ENCODE measurements at regions not wholly inside any gene's neighbourhood (a gene's known extent, or its start where the extent isn't known, plus 50 kb on each side); places are given as distances from the start of the nearest gene placed in this dataset.

- Histone ChIP-seq H3K4me3 (ENCODE audit: low read length) (no peak overlapping the region), H3K9me3 (ENCODE audit: low read length) (no peaks in the 10 kb centered on the region), H3K36me3 (ENCODE audit: insufficient read depth, low read length) (no peaks in the 10 kb centered on the region), H3K4me1 (ENCODE audit: insufficient read depth, low read length) (no peaks in the 10 kb centered on the region), H3K27me3 (ENCODE audit: insufficient read depth, low read length) (no peaks in the 10 kb centered on the region), H2AFZ (ENCODE audit: low read depth, low read length) (no peak overlapping the region)
Measured at GRCh38 chr22:49255741-49256318, 571.8 kb downstream of the BRD1 start.

GRCh38 chr22:49255154-49255553 lies 572.5 kb downstream of the BRD1 start:
- no peaks in the 10 kb centered on the region for H3K4me1 ChIP-seq (ENCODE audit: insufficient read depth, low read length)
- no peaks in the 10 kb centered on the region for H3K36me3 ChIP-seq (ENCODE audit: insufficient read depth, low read length)
- H2AFZ ChIP-seq (ENCODE audit: low read depth, low read length): no peak overlapping the region
- no peak overlapping the region for H3K4me3 ChIP-seq (ENCODE audit: low read length)
- H3K27me3 ChIP-seq (ENCODE audit: insufficient read depth, low read length): no peaks in the 10 kb centered on the region
- H3K9me3 ChIP-seq (ENCODE audit: low read length): no peaks in the 10 kb centered on the region

- no peaks in the 10 kb centered on the region for H3K36me3 ChIP-seq (ENCODE audit: insufficient read depth, low read length)
Measured at GRCh38 chr22:49253656-49254055, 574.0 kb downstream of the BRD1 start.

DNA sequence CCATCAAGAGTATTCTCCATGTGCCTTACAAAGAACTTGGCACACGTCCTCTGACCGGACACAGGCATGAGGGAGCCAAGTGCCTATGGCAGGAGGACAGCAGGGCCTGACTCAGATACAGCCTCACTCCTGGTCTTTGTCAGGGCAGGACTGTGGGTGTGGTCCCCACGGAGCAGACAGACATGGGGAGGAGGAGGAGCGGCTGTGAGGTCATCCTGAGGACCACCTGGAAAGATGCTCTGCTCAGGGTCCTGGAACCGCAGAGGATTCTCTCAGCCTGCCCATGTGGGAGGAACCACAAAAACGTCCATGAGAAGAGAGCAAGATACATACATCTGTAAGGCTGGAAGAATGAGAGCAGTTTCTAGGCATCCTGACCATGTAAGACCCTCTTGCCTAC lies 576.3 kb downstream of the BRD1 start:
- H2AFZ ChIP-seq (ENCODE audit: low read depth, low read length): no peak overlapping the region
- no peaks in the 10 kb centered on the region for H3K27me3 ChIP-seq (ENCODE audit: insufficient read depth, low read length)
- H3K4me1 ChIP-seq (ENCODE audit: insufficient read depth, low read length): no peaks in the 10 kb centered on the region
- H3K4me3 ChIP-seq (ENCODE audit: low read length): no peak overlapping the region
- H3K9me3 ChIP-seq (ENCODE audit: low read length): no peaks in the 10 kb centered on the region
- H3K36me3 ChIP-seq (ENCODE audit: insufficient read depth, low read length): no peaks in the 10 kb centered on the region

More at GRCh38 chr22:49253656-49254055, 574.0 kb downstream of the BRD1 start:
- Histone ChIP-seq H3K4me1 (ENCODE audit: insufficient read depth, low read length) (no peaks in the 10 kb centered on the region), H2AFZ (ENCODE audit: low read depth, low read length) (no peak overlapping the region), H3K9me3 (ENCODE audit: low read length) (no peaks in the 10 kb centered on the region), H3K4me3 (ENCODE audit: low read length) (no peak overlapping the region), H3K27me3 (ENCODE audit: insufficient read depth, low read length) (no peaks in the 10 kb centered on the region)

GRCh38 chr22:49247194-49247924 lies 580.3 kb downstream of the BRD1 start:
- Histone ChIP-seq H3K9me3 (ENCODE audit: low read length) (no peaks in the 10 kb centered on the region), H3K4me1 (ENCODE audit: insufficient read depth, low read length) (no peaks in the 10 kb centered on the region), H3K4me3 (ENCODE audit: low read length) (no peak overlapping the region), H3K27me3 (ENCODE audit: insufficient read depth, low read length) (no peaks in the 10 kb centered on the region), H2AFZ (ENCODE audit: low read depth, low read length) (no peak overlapping the region), H3K36me3 (ENCODE audit: insufficient read depth, low read length) (no peaks in the 10 kb centered on the region)

- Histone ChIP-seq H3K9me3 (ENCODE audit: low read length) (no peaks in the 10 kb centered on the region), H3K36me3 (ENCODE audit: insufficient read depth, low read length) (no peaks in the 10 kb centered on the region), H3K27me3 (ENCODE audit: insufficient read depth, low read length) (peaks cover 5% of the 10 kb centered on the region), H3K4me3 (ENCODE audit: low read length) (no peak overlapping the region), H2AFZ (ENCODE audit: low read depth, low read length) (no peak overlapping the region), H3K4me1 (ENCODE audit: insufficient read depth, low read length) (no peaks in the 10 kb centered on the region)
Measured at GRCh38 chr22:49244466-49245420, 582.9 kb downstream of the BRD1 start.

DNA sequence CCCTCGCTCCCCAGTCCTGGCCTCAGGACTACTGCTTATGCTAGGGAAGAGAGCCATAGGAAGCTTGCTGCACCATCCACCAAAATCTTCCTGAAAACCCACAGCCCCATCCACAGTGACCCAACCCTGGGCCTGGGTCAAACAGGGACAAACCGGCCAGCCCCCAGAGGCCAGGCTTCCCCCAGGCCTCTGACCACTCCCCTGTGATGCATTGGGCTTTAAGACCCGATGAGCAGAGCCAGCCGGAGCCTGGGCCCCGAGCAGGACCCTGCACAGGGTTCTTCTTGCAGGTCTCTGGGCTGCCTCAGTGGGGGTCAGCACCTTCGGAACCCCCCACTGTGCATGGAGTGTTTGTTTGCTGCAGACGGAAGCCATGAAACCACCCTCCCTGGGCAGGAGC lies 583.7 kb downstream of the BRD1 start:
- H3K4me1 ChIP-seq (ENCODE audit: insufficient read depth, low read length): no peaks in the 10 kb centered on the region
- no peaks in the 10 kb centered on the region for H3K9me3 ChIP-seq (ENCODE audit: low read length)

DNA sequence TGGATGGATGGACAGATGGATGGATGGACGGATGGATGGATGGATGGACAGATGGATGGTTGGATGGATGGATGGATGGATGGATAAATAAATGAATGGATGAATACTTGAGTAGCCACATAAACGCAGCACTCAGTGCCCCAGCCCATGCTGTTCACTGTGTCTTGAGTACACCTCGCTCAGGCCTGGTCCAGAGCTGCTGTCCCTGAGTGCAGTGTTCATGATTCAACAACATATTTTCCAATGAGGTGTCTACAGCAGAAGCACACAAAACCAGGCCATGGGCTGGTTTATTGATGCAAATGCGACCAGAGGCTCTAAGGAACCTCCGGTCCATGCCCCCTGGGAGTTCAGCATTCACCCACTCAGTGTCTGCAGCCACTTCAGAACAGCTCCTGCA lies 584.3 kb downstream of the BRD1 start:
- no peak overlapping the region for H2AFZ ChIP-seq (ENCODE audit: low read depth, low read length)
- H3K9me3 ChIP-seq (ENCODE audit: low read length): no peaks in the 10 kb centered on the region
- no peaks in the 10 kb centered on the region for H3K4me1 ChIP-seq (ENCODE audit: insufficient read depth, low read length)
- H3K36me3 ChIP-seq (ENCODE audit: insufficient read depth, low read length): no peaks in the 10 kb centered on the region
- no peak overlapping the region for H3K4me3 ChIP-seq (ENCODE audit: low read length)
- peaks cover 5% of the 10 kb centered on the region for H3K27me3 ChIP-seq (ENCODE audit: insufficient read depth, low read length)

More for the DNA sequence above, 583.7 kb downstream of the BRD1 start:
- H3K4me3 ChIP-seq (ENCODE audit: low read length): no peak overlapping the region
- no peaks in the 10 kb centered on the region for H3K36me3 ChIP-seq (ENCODE audit: insufficient read depth, low read length)
- H2AFZ ChIP-seq (ENCODE audit: low read depth, low read length): no peak overlapping the region
- peaks cover 5% of the 10 kb centered on the region for H3K27me3 ChIP-seq (ENCODE audit: insufficient read depth, low read length)

GRCh38 chr22:49242480-49242879 lies 585.2 kb downstream of the BRD1 start:
- no peak overlapping the region for H2AFZ ChIP-seq (ENCODE audit: low read depth, low read length)
- no peak overlapping the region for H3K4me3 ChIP-seq (ENCODE audit: low read length)
- H3K4me1 ChIP-seq (ENCODE audit: insufficient read depth, low read length): no peaks in the 10 kb centered on the region
- H3K9me3 ChIP-seq (ENCODE audit: low read length): no peaks in the 10 kb centered on the region
- no peaks in the 10 kb centered on the region for H3K36me3 ChIP-seq (ENCODE audit: insufficient read depth, low read length)
- H3K27me3 ChIP-seq (ENCODE audit: insufficient read depth, low read length): peaks cover 5% of the 10 kb centered on the region

DNA sequence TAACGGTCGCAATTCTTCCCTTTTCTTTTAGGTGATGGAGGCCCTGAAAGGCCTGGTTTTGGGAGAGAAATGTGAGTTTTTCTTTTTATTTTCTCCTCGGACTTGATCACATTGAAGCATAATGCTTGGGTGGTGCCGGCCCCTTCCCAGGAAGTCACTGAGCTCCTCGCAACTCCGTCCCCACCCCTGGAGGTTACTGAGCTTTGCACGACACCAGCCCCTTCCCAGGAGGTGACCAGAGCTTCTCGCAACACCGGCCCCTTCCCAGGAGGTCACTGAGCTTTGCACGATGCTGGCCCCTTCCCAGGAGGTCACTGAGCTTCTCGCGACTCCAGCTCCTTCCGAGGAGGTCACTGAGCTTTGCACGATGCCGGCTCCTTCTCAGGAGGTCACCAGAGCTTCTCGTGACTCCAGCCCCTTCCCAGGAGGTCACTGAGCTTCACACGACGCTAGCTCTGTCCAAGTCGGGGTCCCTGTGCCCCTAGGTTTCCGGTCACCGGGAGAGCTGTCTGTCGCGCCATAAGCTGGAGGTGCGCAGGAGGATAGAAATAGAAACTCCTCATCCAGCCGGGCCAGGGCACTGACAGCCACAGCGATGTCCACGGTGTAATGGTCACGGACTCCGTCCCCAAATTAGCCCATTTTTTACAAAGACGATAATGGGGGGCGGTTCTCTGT lies 586.4 kb downstream of the BRD1 start:
- no peak overlapping the region for H2AFZ ChIP-seq (ENCODE audit: low read depth, low read length)
- no peaks in the 10 kb centered on the region for H3K36me3 ChIP-seq (ENCODE audit: insufficient read depth, low read length)
- peaks cover 5% of the 10 kb centered on the region for H3K27me3 ChIP-seq (ENCODE audit: insufficient read depth, low read length)
- H3K4me1 ChIP-seq (ENCODE audit: insufficient read depth, low read length): no peaks in the 10 kb centered on the region
- no peak overlapping the region for H3K4me3 ChIP-seq (ENCODE audit: low read length)
- H3K9me3 ChIP-seq (ENCODE audit: low read length): no peaks in the 10 kb centered on the region

DNA sequence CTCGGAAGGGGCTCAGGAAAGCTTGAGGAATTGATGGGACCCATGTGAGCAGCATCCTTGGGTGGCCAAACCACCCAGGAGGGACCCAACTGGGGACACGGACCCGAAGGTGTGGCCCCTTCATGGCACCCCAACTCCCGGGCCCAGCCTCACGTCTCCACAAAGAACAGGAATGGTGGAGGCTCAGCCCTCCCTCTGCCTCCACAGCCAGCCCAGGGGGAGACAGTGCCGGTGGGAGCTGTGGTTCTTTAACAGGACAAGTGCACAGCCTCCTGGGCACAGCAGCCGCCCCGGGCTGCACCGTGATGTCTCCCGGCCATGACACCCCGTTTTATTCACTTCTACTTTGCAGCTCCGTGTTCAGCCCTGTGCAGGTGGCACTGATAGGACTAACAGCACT lies 587.2 kb downstream of the BRD1 start:
- Histone ChIP-seq H2AFZ (ENCODE audit: low read depth, low read length) (no peak overlapping the region), H3K36me3 (ENCODE audit: insufficient read depth, low read length) (no peaks in the 10 kb centered on the region), H3K4me1 (ENCODE audit: insufficient read depth, low read length) (no peaks in the 10 kb centered on the region), H3K4me3 (ENCODE audit: low read length) (no peak overlapping the region), H3K9me3 (ENCODE audit: low read length) (no peaks in the 10 kb centered on the region), H3K27me3 (ENCODE audit: insufficient read depth, low read length) (peaks cover 5% of the 10 kb centered on the region)

- Histone ChIP-seq H3K4me1 (ENCODE audit: insufficient read depth, low read length) (no peaks in the 10 kb centered on the region), H2AFZ (ENCODE audit: low read depth, low read length) (no peak overlapping the region), H3K4me3 (ENCODE audit: low read length) (no peak overlapping the region), H3K27me3 (ENCODE audit: insufficient read depth, low read length) (peaks cover 5% of the 10 kb centered on the region), H3K9me3 (ENCODE audit: low read length) (no peaks in the 10 kb centered on the region), H3K36me3 (ENCODE audit: insufficient read depth, low read length) (no peaks in the 10 kb centered on the region)
Measured at GRCh38 chr22:49240016-49240380, 587.7 kb downstream of the BRD1 start.

All from neuron (in vitro differentiated cells).